ENCODE measurements at regions not wholly inside any gene's neighbourhood (a gene's known extent, or its start where the extent isn't known, plus 50 kb on each side); places are given as distances from the start of the nearest gene placed in this dataset.
"Not testable (repeated sequence)": the region's sequence is repeated elsewhere in the genome, so short reads cannot be mapped to it uniquely, and the experiment has no call there.

- no peak for DNase-seq
Observed at GRCh38 chr3:5766848-5767247, 579.3 kb downstream of the EDEM1 start.

- DNase-seq: no peak
Observed at GRCh38 chr3:5767304-5767703, 579.8 kb downstream of the EDEM1 start.

GRCh38 chr3:5768281-5768945 is 580.9 kb downstream of the EDEM1 start:
- DNase-seq: no peak

- no peak for DNase-seq
Observed at GRCh38 chr3:5769825-5770224, 582.3 kb downstream of the EDEM1 start.

- no peak for DNase-seq
Observed at GRCh38 chr3:5774337-5774736, 586.8 kb downstream of the EDEM1 start.

GRCh38 chr3:5775100-5775499 is 587.6 kb downstream of the EDEM1 start:
- not testable (repeated sequence) for DNase-seq

- DNase-seq: no peak
Observed at GRCh38 chr3:5784690-5785089, 597.2 kb downstream of the EDEM1 start.

GRCh38 chr3:5787861-5788488 is 600.5 kb downstream of the EDEM1 start:
- DNase-seq: no peak

GRCh38 chr3:5788496-5788895 is 601.0 kb downstream of the EDEM1 start:
- DNase-seq: no peak

GRCh38 chr3:5791558-5791957 is 604.1 kb downstream of the EDEM1 start:
- DNase-seq: peak; percentile 2

- DNase-seq: no peak
Observed at GRCh38 chr3:5796541-5796940, 609.0 kb downstream of the EDEM1 start.

GRCh38 chr3:5798809-5799208 is 611.3 kb downstream of the EDEM1 start:
- DNase-seq: no peak

GRCh38 chr3:5799398-5799797 is 611.9 kb downstream of the EDEM1 start:
- no peak for DNase-seq

- no peak for DNase-seq
Observed at GRCh38 chr3:5800965-5801364, 613.5 kb downstream of the EDEM1 start.

- DNase-seq: no peak
Observed at GRCh38 chr3:5806192-5806591, 618.7 kb downstream of the EDEM1 start.

- no peak for DNase-seq
Observed at GRCh38 chr3:5809586-5810246, 622.2 kb downstream of the EDEM1 start.

- no peak for DNase-seq
Observed at GRCh38 chr3:5811016-5811415, 623.5 kb downstream of the EDEM1 start.

GRCh38 chr3:5813521-5813920 is 626.0 kb downstream of the EDEM1 start:
- no peak for DNase-seq

GRCh38 chr3:5822843-5823242 is 635.3 kb downstream of the EDEM1 start:
- DNase-seq: no peak

GRCh38 chr3:5826467-5826866 is 639.0 kb downstream of the EDEM1 start:
- DNase-seq: no peak

GRCh38 chr3:5828251-5828650 is 640.7 kb downstream of the EDEM1 start:
- DNase-seq: no peak

- DNase-seq: peak; percentile 31
Observed at GRCh38 chr3:5840056-5840455, 652.5 kb downstream of the EDEM1 start.

GRCh38 chr3:5841599-5841998 is 654.1 kb downstream of the EDEM1 start:
- DNase-seq: no peak

- DNase-seq: no peak
Observed at GRCh38 chr3:5846261-5846660, 658.8 kb downstream of the EDEM1 start.
